Neural progenitor cell (in vitro differentiated cells): ENCODE measurements at regions not wholly inside any gene's neighbourhood (a gene's known extent, or its start where the extent isn't known, plus 50 kb on each side); places are given as distances from the start of the nearest gene placed in this dataset.

Source experiments
- DNase-seq: peaks from one replicate; pipeline ENCODE4 v3.0.0-alpha.2; 2016; ENCODE audit warnings: low spot score
- H2AFZ ChIP-seq: fragments of 200-600 bp; sonication (generic); replicated peaks from 2 replicates; pipeline ENCODE4 v1.6.1; 2016; ENCODE audit warnings: antibody characterized with exemption
- H3F3A ChIP-seq: fragments of 200-600 bp; sonication (generic); 2 replicates; pipeline ENCODE4 v1.6.1; 2016; ENCODE audit warnings: antibody characterized with exemption, low read depth
- H3K27ac ChIP-seq: fragments of 200-600 bp; sonication (generic); 2 replicates; pipeline ENCODE4 v1.5.1; 2016; ENCODE audit warnings: mild to moderate bottlenecking
- H3K27me3 ChIP-seq: fragments of 200-600 bp; sonication (generic); 2 replicates; pipeline ENCODE4 v1.6.1; 2016; ENCODE audit warnings: mild to moderate bottlenecking, moderate library complexity
- H3K36me3 ChIP-seq: fragments of 200-600 bp; sonication (generic); 2 replicates; pipeline ENCODE4 v1.5.1; 2016
- H3K4me1 ChIP-seq: fragments of 200-600 bp; sonication (generic); 2 replicates; pipeline ENCODE4 v1.6.1; 2016; ENCODE audit warnings: mixed run types
- H3K4me2 ChIP-seq: fragments of 200-600 bp; sonication (generic); 2 replicates; pipeline ENCODE4 v1.6.1; 2016
- H3K4me3 ChIP-seq: fragments of 200-600 bp; sonication (generic); 2 replicates; pipeline ENCODE4 v1.5.1; 2016
- H3K79me2 ChIP-seq: fragments of 200-600 bp; sonication (generic); 2 replicates; pipeline ENCODE4 v1.6.1; 2016; ENCODE audit warnings: low read depth
- H3K9ac ChIP-seq: fragments of 200-600 bp; sonication (generic); 2 replicates; pipeline ENCODE4 v1.6.1; 2016
- H3K9me3 ChIP-seq: fragments of 200-600 bp; sonication (generic); 2 replicates; pipeline ENCODE4 v1.5.1; 2016; ENCODE audit warnings: low read depth
- H4K20me1 ChIP-seq: fragments of 200-600 bp; sonication (generic); 2 replicates; pipeline ENCODE4 v1.6.1; 2016; ENCODE audit warnings: low read depth
- H3K27ac Mint-ChIP-seq: 3 replicates; pipeline ENCODE4 v1.8.0; 2021; ENCODE audit warnings: mixed read lengths
- H3K27me3 Mint-ChIP-seq: 2 replicates; pipeline ENCODE4 v1.8.0; 2022; ENCODE audit warnings: low read depth, mild to moderate bottlenecking, inconsistent platforms, moderate library complexity, mixed read lengths; ENCODE audit not compliant: insufficient read depth
- H3K36me3 Mint-ChIP-seq: 3 replicates; pipeline ENCODE4 v1.8.0; 2021; ENCODE audit warnings: mixed read lengths
- H3K4me1 Mint-ChIP-seq: 3 replicates; pipeline ENCODE4 v1.8.0; 2021; ENCODE audit warnings: mixed read lengths
- H3K4me3 Mint-ChIP-seq: 3 replicates; pipeline ENCODE4 v1.8.0; 2021; ENCODE audit warnings: mild to moderate bottlenecking, moderate library complexity, mixed read lengths
- H3K9me3 Mint-ChIP-seq: 3 replicates; pipeline ENCODE4 v1.8.0; 2020; ENCODE audit warnings: mixed read lengths
- EZH2 ChIP-seq: fragments of 200-600 bp; sonication (generic); IDR thresholded peaks from 2 replicates; pipeline ENCODE4 v1.6.1; 2017; ENCODE audit warnings: antibody characterized with exemption, mild to moderate bottlenecking, moderate library complexity
- EZH2phosphoT487 ChIP-seq: fragments of 200-600 bp; sonication (generic); IDR thresholded peaks from 2 replicates; pipeline ENCODE4 v1.6.1; 2017; ENCODE audit warnings: antibody characterized with exemption
- TF ChIP-seq, protein P1 (sequence below): fragments of 200-600 bp; sonication (generic); IDR thresholded peaks from 2 replicates; pipeline ENCODE4 v1.5.1; 2017; ENCODE audit warnings: antibody characterized with exemption, mild to moderate bottlenecking

DNA sequence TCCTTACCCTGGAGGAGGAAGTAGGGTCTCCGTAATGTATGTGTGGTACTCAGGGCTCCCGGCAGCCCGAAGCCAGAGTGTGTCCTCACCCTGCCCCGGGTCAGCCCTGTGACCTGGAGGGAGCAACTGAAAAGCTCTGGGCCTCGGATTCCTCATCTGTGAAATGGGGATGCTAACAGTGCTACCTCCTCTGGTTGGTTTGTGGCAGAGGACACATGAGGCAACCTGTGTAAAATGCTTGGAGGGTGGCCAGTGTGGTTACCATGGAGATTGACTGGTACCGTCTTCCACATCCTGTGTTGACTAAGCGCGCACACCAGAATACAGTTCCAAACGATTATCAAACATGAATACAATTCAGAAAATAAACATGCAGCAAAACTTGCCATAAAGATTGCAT is 163.8 kb upstream of the KLF6 start:
- Histone ChIP-seq H3K36me3 (no peaks in the 10 kb centered on the region), H3K4me1 (peaks cover 7% of the 10 kb centered on the region), H3K9ac (no peak overlapping the region), H3K79me2 (no peaks in the 10 kb centered on the region), H4K20me1 (no peaks in the 10 kb centered on the region), H3K4me3 (no peak overlapping the region), H3K27me3 (no peaks in the 10 kb centered on the region), H3K4me2 (no peak overlapping the region), H3K27ac (no peak overlapping the region), H2AFZ (no peak overlapping the region), H3K9me3 (no peaks in the 10 kb centered on the region), H3F3A (no peaks in the 10 kb centered on the region)
- TF ChIP-seq EZH2 (no peak), EZH2phosphoT487 (no peak)
- TF ChIP-seq, protein P1, sequence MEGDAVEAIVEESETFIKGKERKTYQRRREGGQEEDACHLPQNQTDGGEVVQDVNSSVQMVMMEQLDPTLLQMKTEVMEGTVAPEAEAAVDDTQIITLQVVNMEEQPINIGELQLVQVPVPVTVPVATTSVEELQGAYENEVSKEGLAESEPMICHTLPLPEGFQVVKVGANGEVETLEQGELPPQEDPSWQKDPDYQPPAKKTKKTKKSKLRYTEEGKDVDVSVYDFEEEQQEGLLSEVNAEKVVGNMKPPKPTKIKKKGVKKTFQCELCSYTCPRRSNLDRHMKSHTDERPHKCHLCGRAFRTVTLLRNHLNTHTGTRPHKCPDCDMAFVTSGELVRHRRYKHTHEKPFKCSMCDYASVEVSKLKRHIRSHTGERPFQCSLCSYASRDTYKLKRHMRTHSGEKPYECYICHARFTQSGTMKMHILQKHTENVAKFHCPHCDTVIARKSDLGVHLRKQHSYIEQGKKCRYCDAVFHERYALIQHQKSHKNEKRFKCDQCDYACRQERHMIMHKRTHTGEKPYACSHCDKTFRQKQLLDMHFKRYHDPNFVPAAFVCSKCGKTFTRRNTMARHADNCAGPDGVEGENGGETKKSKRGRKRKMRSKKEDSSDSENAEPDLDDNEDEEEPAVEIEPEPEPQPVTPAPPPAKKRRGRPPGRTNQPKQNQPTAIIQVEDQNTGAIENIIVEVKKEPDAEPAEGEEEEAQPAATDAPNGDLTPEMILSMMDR = no peak
- H3K4me3 Mint-ChIP-seq = no peak overlapping the region
- no peaks in the 10 kb centered on the region for H3K36me3 Mint-ChIP-seq
- H3K27me3 Mint-ChIP-seq = peaks cover 8% of the 10 kb centered on the region
- no peak for DNase-seq
- peaks cover 4% of the 10 kb centered on the region for H3K9me3 Mint-ChIP-seq
- H3K4me1 Mint-ChIP-seq = peaks cover 28% of the 10 kb centered on the region
- peak overlapping the region; percentile 32 for H3K27ac Mint-ChIP-seq

DNA sequence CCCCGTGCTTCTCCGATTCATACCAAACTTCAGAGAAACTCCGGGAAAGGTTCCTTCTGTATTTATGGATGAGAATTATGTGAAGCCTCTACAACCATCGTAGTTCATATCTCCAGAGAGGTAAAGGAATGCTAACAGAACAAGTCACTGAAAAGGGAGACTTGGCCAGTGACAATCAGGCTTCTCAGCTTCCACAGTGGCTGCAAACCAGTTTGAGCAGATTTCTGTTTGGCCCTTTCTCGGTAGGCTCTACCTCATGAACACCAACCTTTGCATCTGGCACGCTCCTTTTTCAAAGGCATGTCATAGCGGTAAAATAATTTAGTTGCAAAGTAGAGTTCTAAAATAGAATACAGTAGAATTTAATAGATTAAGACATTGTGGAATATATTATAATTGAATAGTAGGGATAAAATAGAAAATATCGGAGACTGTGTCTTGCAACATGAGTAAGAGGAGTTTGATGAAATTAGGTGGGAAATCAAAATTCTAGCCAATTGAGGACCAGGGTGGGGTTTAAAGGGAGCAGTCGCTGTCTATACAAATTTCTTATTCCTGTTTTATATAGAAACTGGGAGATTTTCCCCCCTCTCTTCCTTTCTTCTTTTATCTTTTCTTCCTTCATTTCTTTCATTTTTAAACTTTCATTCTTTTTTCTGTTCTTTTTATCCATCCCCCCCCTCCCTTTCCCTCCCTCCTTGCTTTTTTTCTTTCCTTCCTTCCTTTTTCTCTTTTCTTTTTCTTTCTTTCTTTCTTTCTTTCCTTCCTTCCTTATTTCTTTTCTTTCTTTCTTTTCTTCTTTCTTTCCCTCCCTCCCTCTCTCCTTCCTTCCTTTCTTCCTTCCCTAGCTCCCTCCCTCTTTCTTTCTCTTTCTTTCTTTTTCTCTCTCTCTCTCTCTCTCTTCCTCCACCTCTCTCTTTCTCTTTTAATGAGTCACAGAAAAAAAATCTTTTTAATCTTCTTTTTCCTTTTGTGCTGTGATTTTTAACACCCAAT is 161.5 kb upstream of the KLF6 start:
- Mint-ChIP-seq H3K4me1 (peaks cover 28% of the 10 kb centered on the region), H3K9me3 (peaks cover 2% of the 10 kb centered on the region), H3K4me3 (no peak overlapping the region), H3K27me3 (peaks cover 5% of the 10 kb centered on the region), H3K36me3 (no peaks in the 10 kb centered on the region), H3K27ac (no peak overlapping the region)
- Histone ChIP-seq H2AFZ (no peak overlapping the region), H4K20me1 (no peaks in the 10 kb centered on the region), H3K27ac (no peak overlapping the region), H3F3A (no peaks in the 10 kb centered on the region), H3K79me2 (no peaks in the 10 kb centered on the region), H3K4me1 (peaks cover 7% of the 10 kb centered on the region), H3K4me3 (no peak overlapping the region), H3K9me3 (no peaks in the 10 kb centered on the region), H3K36me3 (no peaks in the 10 kb centered on the region), H3K9ac (no peak overlapping the region), H3K27me3 (no peaks in the 10 kb centered on the region), H3K4me2 (no peak overlapping the region)
- TF ChIP-seq EZH2 (no peak), EZH2phosphoT487 (no peak)
- TF ChIP-seq, protein P1 = no peak
- DNase-seq = no peak

DNA sequence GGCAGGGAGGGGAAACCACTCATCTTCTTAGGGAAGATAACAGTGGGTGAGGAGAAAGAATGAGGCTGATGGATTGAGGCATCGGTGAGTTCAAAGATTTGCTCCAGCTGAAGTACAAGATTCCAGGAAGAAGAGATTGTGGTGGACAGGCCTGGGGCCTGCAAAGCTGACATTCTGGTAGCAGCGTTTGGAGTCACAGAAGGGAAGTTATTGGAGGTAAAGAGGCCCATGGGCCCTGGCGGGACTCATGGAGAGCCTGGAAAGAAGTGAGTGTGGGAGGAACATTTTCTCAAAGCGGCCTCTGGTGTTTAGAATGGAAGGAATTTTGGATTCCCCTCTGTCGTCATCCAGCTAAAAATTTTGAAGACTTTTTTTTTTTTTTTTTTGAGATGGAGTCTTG is 160.0 kb upstream of the KLF6 start:
- no peaks in the 10 kb centered on the region for H3K27me3 ChIP-seq
- Mint-ChIP-seq H3K4me1 (peaks cover 26% of the 10 kb centered on the region), H3K36me3 (no peaks in the 10 kb centered on the region), H3K4me3 (no peak overlapping the region), H3K27ac (no peak overlapping the region), H3K27me3 (peaks cover 5% of the 10 kb centered on the region), H3K9me3 (peaks cover 2% of the 10 kb centered on the region)
- no peak overlapping the region for H3K9ac ChIP-seq
- H4K20me1 ChIP-seq = no peaks in the 10 kb centered on the region
- H3K4me1 ChIP-seq = peaks cover 6% of the 10 kb centered on the region
- no peaks in the 10 kb centered on the region for H3F3A ChIP-seq
- no peaks in the 10 kb centered on the region for H3K79me2 ChIP-seq
- no peak overlapping the region for H2AFZ ChIP-seq
- H3K4me2 ChIP-seq = no peak overlapping the region
- H3K9me3 ChIP-seq = no peaks in the 10 kb centered on the region
- H3K4me3 ChIP-seq = no peak overlapping the region
- TF ChIP-seq, protein P1 = no peak
- no peak for TF ChIP-seq EZH2
- no peak for TF ChIP-seq EZH2phosphoT487
- DNase-seq = no peak
- H3K27ac ChIP-seq = no peak overlapping the region
- no peaks in the 10 kb centered on the region for H3K36me3 ChIP-seq
